Glutamatergic neuron (in vitro differentiated cells): ENCODE measurements at regions not wholly inside any gene's neighbourhood (a gene's known extent, or its start where the extent isn't known, plus 50 kb on each side); places are given as distances from the start of the nearest gene placed in this dataset.

Experiments
- DNase-seq: peaks from one replicate; pipeline ENCODE4 v3.0.0; 2022
- H3K27ac Mint-ChIP-seq: one replicate; pipeline ENCODE4 v1.8.0; 2020; ENCODE audit warnings: mild to moderate bottlenecking, mixed read lengths, inconsistent platforms; ENCODE audit not compliant: unreplicated experiment
- H3K27me3 Mint-ChIP-seq: one replicate; pipeline ENCODE4 v1.8.0; 2020; ENCODE audit warnings: mild to moderate bottlenecking, moderate library complexity, mixed read lengths, inconsistent platforms; ENCODE audit not compliant: unreplicated experiment
- H3K36me3 Mint-ChIP-seq: one replicate; pipeline ENCODE4 v1.8.0; 2020; ENCODE audit warnings: mild to moderate bottlenecking, mixed read lengths, inconsistent platforms; ENCODE audit not compliant: unreplicated experiment
- H3K4me1 Mint-ChIP-seq: one replicate; pipeline ENCODE4 v1.8.0; 2020; ENCODE audit warnings: mild to moderate bottlenecking, low read depth, mixed read lengths, inconsistent platforms; ENCODE audit not compliant: unreplicated experiment
- H3K4me3 Mint-ChIP-seq: one replicate; pipeline ENCODE4 v1.8.0; 2020; ENCODE audit warnings: mild to moderate bottlenecking, mixed read lengths, inconsistent platforms; ENCODE audit not compliant: unreplicated experiment
- H3K9me3 Mint-ChIP-seq: one replicate; pipeline ENCODE4 v1.8.0; 2020; ENCODE audit warnings: mild to moderate bottlenecking, moderate library complexity, mixed read lengths, inconsistent platforms; ENCODE audit not compliant: unreplicated experiment
- TF ChIP-seq, protein P1 (sequence below): fragments of 200-600 bp; sonication (generic); IDR thresholded peaks from one replicate; pipeline ENCODE4 v1.5.0; 2021; ENCODE audit not compliant: partially characterized antibody, unreplicated experiment

DNA sequence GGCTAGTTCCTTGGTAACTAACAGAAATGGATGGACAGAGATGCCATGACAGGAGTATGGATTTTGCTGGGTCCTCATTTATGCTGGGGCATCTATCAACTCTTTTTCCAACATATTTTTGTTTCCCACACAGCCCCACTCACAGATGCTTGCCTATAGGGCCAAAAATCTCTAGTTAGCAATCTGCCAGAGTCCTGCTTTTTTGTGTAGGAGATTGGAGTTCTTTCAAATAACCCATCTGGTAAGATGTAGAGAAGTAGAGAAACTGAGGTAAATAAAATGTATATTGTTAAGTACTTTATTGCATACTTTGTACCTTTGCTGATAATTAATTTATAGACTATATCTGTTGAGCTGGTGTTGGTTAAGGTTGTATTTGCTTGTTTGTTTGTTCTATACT is 456.5 kb upstream of the GOLIM4 start:
- Mint-ChIP-seq H3K9me3 (no peaks in the 10 kb centered on the region), H3K36me3 (no peaks in the 10 kb centered on the region), H3K27ac (no peak overlapping the region), H3K4me3 (no peak overlapping the region), H3K27me3 (no peaks in the 10 kb centered on the region), H3K4me1 (peaks cover 3% of the 10 kb centered on the region)
- DNase-seq, result no peak
- TF ChIP-seq, protein P1, sequence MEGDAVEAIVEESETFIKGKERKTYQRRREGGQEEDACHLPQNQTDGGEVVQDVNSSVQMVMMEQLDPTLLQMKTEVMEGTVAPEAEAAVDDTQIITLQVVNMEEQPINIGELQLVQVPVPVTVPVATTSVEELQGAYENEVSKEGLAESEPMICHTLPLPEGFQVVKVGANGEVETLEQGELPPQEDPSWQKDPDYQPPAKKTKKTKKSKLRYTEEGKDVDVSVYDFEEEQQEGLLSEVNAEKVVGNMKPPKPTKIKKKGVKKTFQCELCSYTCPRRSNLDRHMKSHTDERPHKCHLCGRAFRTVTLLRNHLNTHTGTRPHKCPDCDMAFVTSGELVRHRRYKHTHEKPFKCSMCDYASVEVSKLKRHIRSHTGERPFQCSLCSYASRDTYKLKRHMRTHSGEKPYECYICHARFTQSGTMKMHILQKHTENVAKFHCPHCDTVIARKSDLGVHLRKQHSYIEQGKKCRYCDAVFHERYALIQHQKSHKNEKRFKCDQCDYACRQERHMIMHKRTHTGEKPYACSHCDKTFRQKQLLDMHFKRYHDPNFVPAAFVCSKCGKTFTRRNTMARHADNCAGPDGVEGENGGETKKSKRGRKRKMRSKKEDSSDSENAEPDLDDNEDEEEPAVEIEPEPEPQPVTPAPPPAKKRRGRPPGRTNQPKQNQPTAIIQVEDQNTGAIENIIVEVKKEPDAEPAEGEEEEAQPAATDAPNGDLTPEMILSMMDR, result no peak

DNA sequence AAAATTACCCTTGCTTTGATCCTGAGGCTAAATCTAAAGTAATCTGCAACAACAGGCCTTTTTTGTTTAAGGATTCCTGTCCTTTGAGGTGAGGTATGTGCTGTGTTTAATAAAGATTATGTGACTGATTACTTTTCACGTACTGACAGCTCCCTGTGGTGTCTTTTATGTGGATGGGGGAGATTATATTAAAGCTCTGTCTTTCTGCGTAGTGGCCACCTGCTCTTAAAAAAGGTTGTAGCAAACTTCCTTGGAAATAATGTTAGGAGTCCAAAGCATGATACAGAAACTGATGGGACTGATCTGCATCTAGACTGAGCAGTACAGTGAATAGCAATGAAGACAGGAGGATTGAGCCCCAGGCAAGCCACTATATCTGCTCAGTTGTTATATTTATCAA is 453.0 kb upstream of the GOLIM4 start:
- Mint-ChIP-seq H3K9me3 (no peaks in the 10 kb centered on the region), H3K4me1 (no peaks in the 10 kb centered on the region), H3K36me3 (no peaks in the 10 kb centered on the region), H3K27me3 (no peaks in the 10 kb centered on the region), H3K27ac (no peak overlapping the region), H3K4me3 (no peak overlapping the region)
- no peak for DNase-seq
- TF ChIP-seq, protein P1, result no peak

DNA sequence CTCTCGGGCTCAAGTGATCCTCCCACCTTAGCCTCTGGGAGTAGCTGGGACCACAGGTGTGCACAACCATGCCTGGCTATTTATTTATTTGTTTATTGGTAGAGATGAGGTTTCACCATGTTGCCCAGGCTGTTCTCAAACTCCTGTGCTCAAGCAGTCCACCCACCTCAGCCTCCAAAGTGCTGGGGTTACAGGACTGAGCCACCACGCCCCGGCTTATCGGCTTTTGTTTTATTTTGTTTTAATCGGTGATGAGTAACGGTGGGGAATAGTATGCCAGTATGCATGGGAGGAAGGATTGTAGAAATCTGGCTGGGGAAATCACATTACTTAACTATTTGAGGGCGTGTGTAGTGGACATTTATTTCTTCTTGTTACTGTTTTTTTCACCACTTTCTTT is 451.0 kb upstream of the GOLIM4 start:
- no peaks in the 10 kb centered on the region for H3K36me3 Mint-ChIP-seq
- DNase-seq, result no peak
- no peaks in the 10 kb centered on the region for H3K9me3 Mint-ChIP-seq
- TF ChIP-seq, protein P1, result no peak
- H3K4me1 Mint-ChIP-seq, result peaks cover 7% of the 10 kb centered on the region
- H3K4me3 Mint-ChIP-seq, result no peak overlapping the region
- H3K27ac Mint-ChIP-seq, result no peak overlapping the region
- H3K27me3 Mint-ChIP-seq, result no peaks in the 10 kb centered on the region

DNA sequence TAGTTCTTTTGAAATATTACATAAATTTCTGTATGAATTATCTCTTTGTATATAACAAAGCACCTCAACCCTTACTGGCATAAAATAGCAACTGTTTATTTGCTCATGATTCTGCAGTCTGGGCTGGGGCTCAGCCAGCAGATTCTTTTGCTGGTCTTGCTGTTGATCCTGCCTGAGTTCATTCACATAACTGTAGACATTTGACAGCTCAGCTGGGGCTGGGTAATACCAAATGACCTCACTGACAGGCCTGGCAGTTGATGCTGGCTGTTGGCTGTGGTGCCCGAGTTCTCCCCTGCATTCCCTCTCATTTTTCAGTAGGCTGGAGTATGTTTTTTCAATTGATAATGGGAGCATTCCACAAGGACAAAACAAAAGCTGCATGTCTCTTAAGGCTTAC is 449.9 kb upstream of the GOLIM4 start:
- TF ChIP-seq, protein P1, result no peak
- no peak overlapping the region for H3K4me3 Mint-ChIP-seq
- DNase-seq, result no peak
- no peak overlapping the region for H3K27ac Mint-ChIP-seq
- H3K36me3 Mint-ChIP-seq, result no peaks in the 10 kb centered on the region
- no peaks in the 10 kb centered on the region for H3K9me3 Mint-ChIP-seq
- peaks cover 7% of the 10 kb centered on the region for H3K4me1 Mint-ChIP-seq
- H3K27me3 Mint-ChIP-seq, result no peaks in the 10 kb centered on the region

DNA sequence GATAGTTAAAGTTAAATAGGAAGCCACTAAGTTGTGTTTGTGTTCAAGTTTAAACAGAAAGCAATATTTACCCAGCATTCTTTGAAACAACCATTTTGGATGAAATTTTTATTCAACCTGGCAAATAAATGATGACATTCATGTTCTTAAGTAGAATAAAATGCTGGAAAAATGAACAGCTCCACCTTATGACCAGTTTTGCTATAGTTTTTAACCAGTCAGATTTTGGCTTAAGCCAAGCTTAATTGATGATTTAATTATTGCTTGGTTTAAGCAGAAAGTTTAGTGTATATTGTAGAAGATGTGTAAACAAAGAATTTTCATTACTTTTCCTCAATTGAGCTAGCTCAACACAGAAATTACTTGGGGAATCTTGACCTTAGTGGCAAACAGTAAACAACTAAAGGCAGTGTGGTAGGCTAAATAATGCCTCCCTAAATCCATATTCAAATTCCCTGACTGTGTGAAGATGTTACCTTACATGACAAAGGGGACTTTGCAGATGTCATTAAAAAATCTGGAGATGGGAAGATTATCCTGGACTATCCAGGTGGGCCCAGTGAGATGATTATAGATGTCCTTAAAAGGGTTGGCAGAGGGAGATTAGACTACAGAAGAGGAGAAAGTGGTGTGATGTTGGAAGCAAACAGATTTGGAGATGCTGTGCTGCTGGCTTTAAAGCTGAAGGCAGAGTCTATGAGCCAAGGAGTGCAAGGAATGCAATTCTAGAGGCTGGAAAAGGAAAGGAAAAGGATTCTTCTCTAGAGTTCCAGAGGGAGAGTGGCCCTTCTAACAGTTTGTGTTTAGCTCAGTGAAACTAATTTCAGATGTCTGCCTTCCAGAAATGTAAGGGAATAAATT is 448.6 kb upstream of the GOLIM4 start:
- no peak overlapping the region for H3K4me3 Mint-ChIP-seq
- no peaks in the 10 kb centered on the region for H3K9me3 Mint-ChIP-seq
- H3K4me1 Mint-ChIP-seq, result peaks cover 7% of the 10 kb centered on the region
- no peak for DNase-seq
- TF ChIP-seq, protein P1, result no peak
- no peaks in the 10 kb centered on the region for H3K27me3 Mint-ChIP-seq
- H3K27ac Mint-ChIP-seq, result no peak overlapping the region
- no peaks in the 10 kb centered on the region for H3K36me3 Mint-ChIP-seq
